T-helper 1 cell treated with Interleukin-12 subunit alpha and Interleukin-12 subunit beta and Interleukin-4 antibody, amounts not matched to agents 30 μg/mL and 1 μg/mL, for 36 hours (primary cell): ENCODE measurements at regions not wholly inside any gene's neighbourhood (a gene's known extent, or its start where the extent isn't known, plus 50 kb on each side); places are given as distances from the start of the nearest gene placed in this dataset.

Source experiments
- H3K27ac Mint-ChIP-seq: one replicate; pipeline ENCODE4 v1.8.0; 2021; ENCODE audit warnings: mild to moderate bottlenecking, mixed read lengths
- H3K27me3 Mint-ChIP-seq: one replicate; pipeline ENCODE4 v1.8.0; 2021; ENCODE audit warnings: low read depth, mixed read lengths
- H3K36me3 Mint-ChIP-seq: one replicate; pipeline ENCODE4 v1.8.0; 2021; ENCODE audit warnings: low read depth, mixed read lengths
- H3K4me1 Mint-ChIP-seq: one replicate; pipeline ENCODE4 v1.8.0; 2021; ENCODE audit warnings: low read depth, mixed read lengths
- H3K4me3 Mint-ChIP-seq: one replicate; pipeline ENCODE4 v1.8.0; 2021; ENCODE audit warnings: mild to moderate bottlenecking, moderate library complexity, mixed read lengths
- H3K9me3 Mint-ChIP-seq: one replicate; pipeline ENCODE4 v1.8.0; 2021; ENCODE audit warnings: mixed read lengths

DNA sequence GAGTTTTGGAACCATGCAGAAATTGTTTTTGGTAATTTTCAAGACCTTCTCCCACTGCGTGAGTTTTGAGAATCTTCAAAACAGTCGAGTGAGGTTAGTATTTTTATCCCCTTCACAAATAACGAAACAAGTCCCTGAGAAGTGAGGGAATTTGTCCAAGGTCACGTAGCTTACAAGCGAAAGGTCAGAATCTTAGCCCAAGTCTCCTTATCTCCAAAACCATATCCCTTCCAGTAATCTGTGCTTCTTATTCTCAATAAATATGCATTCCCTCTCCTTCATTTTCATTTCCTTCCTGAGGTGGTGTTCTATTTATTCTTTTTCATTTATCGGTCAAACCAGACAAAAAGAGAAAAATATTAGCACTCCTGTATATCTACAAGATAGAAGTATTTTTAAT, 163.6 kb downstream of the MREG start:
- Mint-ChIP-seq H3K4me3 (no peak overlapping the region), H3K27ac (no peak overlapping the region), H3K9me3 (peaks cover 12% of the 10 kb centered on the region), H3K4me1 (no peaks in the 10 kb centered on the region), H3K27me3 (peaks cover 6% of the 10 kb centered on the region), H3K36me3 (no peaks in the 10 kb centered on the region)

DNA sequence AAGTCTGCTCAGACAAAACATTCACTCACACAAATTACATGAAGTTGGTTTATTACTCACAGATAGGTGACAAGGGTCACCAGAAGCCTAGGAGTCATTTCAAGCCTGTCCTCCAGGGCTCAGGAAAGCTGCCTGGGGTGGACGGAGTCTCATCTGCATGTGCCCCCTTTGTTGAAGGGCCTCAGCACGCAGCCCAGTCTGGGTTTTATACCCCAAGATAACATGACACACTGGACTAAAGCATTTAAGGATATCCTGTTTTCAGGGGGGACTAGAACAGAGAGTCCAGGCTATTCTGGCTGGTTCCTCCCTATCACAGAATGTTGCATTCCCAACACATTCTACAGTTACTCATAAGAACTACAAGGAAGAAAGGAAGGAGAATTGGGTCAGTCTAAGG, 164.7 kb downstream of the MREG start:
- peaks cover 7% of the 10 kb centered on the region for H3K9me3 Mint-ChIP-seq
- no peaks in the 10 kb centered on the region for H3K36me3 Mint-ChIP-seq
- no peaks in the 10 kb centered on the region for H3K4me1 Mint-ChIP-seq
- H3K4me3 Mint-ChIP-seq: no peak overlapping the region
- peaks cover 6% of the 10 kb centered on the region for H3K27me3 Mint-ChIP-seq
- no peak overlapping the region for H3K27ac Mint-ChIP-seq

DNA sequence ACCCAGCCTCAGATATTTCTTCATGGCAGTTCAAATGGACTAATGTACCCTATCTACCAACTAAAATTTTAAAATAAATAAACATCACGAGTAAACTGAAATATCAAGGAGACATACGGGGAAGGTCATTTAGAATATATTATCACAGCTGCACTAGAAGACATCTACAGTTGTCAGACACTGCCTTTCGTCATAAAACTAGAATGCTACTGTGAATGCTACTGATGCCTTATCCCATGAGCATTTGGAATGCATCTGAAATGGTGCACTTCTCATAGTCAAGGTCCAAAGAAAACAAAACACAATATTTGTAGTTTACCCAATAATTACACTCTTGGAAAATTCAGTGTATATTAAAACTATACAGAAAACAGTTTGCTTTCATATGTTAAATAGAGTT, 165.2 kb downstream of the MREG start:
- H3K9me3 Mint-ChIP-seq: peaks cover 4% of the 10 kb centered on the region
- no peaks in the 10 kb centered on the region for H3K36me3 Mint-ChIP-seq
- H3K4me1 Mint-ChIP-seq: no peaks in the 10 kb centered on the region
- H3K27ac Mint-ChIP-seq: no peak overlapping the region
- H3K4me3 Mint-ChIP-seq: no peak overlapping the region
- peaks cover 6% of the 10 kb centered on the region for H3K27me3 Mint-ChIP-seq

DNA sequence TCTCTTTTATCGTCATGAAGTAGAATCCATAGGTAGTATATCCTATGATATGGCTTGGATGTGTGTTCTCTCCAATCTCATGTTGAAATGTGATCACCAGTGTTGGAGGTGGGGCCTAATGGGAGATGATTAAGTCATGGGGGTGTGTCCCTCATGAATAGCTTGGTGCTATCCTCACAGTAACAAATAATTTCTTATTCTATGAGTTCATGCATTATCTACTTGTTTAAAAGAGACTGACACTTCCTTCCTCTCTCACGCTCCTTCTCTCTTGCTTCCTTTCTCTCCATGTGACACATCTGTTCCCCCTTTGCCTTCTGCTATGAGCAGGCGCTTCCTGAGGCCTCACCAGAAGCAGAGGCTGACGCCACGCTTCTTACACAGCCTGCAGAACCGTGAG, 165.6 kb downstream of the MREG start:
- Mint-ChIP-seq H3K9me3 (peaks cover 2% of the 10 kb centered on the region), H3K27me3 (peaks cover 6% of the 10 kb centered on the region), H3K27ac (no peak overlapping the region), H3K4me3 (no peak overlapping the region), H3K4me1 (no peaks in the 10 kb centered on the region), H3K36me3 (no peaks in the 10 kb centered on the region)

DNA sequence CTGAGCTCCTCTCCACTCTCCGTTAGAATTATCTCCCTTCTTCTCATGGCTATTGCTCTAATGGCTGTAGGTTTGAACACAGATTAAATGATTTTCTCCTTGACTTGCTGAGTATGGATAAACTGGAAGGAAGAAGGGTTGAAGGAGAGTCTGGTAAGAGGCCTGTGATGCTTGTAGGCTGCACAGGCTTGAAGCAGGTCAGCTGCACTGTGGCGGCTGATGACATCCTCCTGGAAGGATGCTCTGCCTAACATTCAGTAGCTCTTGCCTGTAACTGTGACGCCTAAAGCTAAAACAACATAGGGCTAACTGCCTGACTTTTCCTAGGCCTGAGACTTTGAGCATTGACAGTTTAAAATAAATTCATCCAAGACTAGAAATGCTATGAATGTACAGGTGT, 166.3 kb downstream of the MREG start:
- Mint-ChIP-seq H3K27me3 (peaks cover 6% of the 10 kb centered on the region), H3K9me3 (no peaks in the 10 kb centered on the region), H3K27ac (no peak overlapping the region), H3K36me3 (no peaks in the 10 kb centered on the region), H3K4me1 (no peaks in the 10 kb centered on the region), H3K4me3 (no peak overlapping the region)

DNA sequence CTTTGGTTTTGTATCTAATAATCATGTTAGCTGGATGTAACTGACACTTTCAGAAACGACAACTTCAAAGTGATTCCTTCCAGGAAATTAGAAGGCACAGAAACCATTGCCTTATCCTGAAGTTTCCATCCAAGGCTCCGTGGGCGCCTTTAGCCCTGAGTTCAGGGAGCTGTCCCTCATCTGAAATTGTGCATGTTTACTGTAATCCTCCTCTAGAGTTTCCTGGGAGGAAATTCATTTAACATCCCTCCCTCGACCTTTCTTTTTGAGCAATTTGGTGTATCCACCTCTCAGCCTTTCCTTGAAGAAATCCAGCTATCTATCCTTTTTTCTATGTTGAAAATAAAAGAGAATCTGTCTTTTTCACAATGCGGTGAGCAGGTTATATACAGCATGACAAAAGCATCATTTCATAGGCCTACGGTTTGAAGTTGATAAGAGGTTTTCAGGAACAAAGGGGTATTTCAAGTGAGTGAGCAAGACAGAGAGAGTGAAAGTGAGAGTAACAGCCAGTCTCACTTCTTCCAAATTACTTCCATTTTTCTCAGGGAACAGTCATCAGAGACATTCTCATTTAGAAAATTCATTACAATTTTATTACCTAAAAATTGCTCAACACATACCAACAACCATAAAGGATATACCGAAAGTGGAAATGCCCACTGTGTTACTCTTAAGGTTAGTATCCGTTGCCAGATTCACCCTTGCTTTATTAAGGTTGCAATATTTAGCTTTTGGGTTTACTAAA, 167.3 kb downstream of the MREG start:
- Mint-ChIP-seq H3K27me3 (peaks cover 6% of the 10 kb centered on the region), H3K36me3 (no peaks in the 10 kb centered on the region), H3K9me3 (no peaks in the 10 kb centered on the region), H3K27ac (no peak overlapping the region), H3K4me1 (no peaks in the 10 kb centered on the region), H3K4me3 (no peak overlapping the region)

DNA sequence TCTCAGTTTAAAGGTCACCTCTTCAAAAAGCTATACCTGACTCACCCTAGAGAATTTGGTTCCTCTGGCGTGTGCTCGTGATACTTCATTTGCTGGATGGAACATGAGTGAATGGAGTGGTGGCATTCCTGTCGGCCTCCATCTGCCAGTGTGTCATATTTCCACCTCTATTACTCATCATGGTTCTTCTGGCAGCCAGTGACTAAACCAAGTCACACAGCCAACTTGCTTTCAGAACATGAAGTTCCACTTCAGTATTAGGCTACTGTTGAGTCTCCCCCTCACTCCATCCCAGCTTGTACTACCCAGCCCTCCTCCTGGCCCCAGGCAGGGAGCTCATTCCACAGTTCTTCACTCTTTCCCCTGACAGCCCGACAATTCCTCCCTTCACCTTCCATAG, 169.8 kb downstream of the MREG start:
- no peaks in the 10 kb centered on the region for H3K36me3 Mint-ChIP-seq
- no peaks in the 10 kb centered on the region for H3K9me3 Mint-ChIP-seq
- no peaks in the 10 kb centered on the region for H3K27me3 Mint-ChIP-seq
- H3K4me3 Mint-ChIP-seq: no peak overlapping the region
- H3K4me1 Mint-ChIP-seq: no peaks in the 10 kb centered on the region
- H3K27ac Mint-ChIP-seq: no peak overlapping the region

DNA sequence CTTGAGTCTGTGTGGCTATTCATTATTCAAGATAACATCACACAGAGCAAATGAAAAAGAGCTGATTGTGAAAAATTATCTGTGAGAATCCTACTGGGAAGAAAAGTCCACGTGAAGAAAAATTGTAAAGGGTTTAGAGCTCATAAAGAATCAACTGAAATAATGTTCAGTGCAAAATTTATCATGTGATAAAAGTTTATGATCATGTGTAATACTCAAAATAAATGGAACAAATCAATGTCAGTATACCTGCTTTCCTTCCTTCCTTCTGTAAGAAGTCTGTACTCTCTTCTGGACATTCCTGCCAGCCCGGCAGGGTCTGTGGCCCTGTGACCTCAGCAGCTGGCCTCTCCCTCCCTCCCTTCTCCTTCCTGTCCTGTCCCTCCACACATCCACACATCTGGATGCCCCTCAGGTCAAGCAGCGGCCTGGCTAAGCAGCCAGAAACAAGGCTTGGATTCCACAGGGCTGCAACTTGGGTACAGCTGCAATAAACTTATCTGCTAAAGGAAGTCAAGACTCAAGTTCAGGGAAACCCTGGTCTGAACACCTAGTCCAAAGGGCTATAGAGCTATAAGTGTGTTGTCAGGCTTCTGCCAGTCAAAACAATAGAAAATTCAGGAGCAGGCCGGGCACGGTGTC, 172.1 kb downstream of the MREG start:
- no peaks in the 10 kb centered on the region for H3K27me3 Mint-ChIP-seq
- no peaks in the 10 kb centered on the region for H3K36me3 Mint-ChIP-seq
- H3K27ac Mint-ChIP-seq: no peak overlapping the region
- H3K4me3 Mint-ChIP-seq: no peak overlapping the region
- H3K9me3 Mint-ChIP-seq: no peaks in the 10 kb centered on the region
- H3K4me1 Mint-ChIP-seq: no peaks in the 10 kb centered on the region

DNA sequence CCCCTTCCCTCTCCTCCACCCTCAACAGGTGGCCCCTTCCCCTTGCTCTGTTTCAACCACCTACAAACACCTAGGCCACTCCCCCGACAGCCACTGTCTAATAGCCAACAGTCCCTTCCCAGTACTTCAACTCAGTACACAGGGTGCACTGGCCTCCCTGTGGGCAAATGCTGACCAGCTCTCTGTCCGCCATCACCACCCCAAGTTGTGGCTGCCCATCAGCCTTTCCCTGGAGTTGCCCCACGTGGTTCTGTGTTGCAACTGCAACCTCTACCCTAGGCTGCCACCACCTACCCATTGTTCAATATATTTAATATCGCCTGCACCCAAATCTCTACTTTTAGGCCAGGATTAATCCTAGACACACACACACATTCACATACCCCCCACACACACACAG, 173.5 kb downstream of the MREG start:
- Mint-ChIP-seq H3K36me3 (no peaks in the 10 kb centered on the region), H3K27ac (no peak overlapping the region), H3K9me3 (no peaks in the 10 kb centered on the region), H3K4me3 (no peak overlapping the region), H3K4me1 (no peaks in the 10 kb centered on the region), H3K27me3 (no peaks in the 10 kb centered on the region)

DNA sequence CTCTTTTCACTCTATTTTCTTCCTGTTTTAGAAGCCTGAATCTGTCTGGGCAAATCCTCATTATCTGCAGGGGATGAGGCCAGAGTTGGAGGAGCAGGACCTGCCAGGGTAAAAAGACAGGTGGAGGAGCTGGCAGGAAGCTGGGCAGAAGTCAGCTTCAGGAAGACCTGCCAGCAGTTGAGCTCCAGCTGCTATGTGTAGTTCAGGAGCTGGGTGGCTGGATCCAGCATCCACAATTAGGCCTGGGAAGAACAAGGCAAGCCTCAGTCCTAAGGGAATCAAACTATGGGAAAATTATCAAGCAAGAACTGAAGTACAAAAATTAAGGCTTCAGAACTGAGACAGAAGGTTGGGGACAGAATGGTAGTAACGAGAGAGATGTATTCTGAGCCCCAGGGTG, 174.0 kb downstream of the MREG start:
- H3K27me3 Mint-ChIP-seq: no peaks in the 10 kb centered on the region
- H3K27ac Mint-ChIP-seq: no peak overlapping the region
- H3K4me3 Mint-ChIP-seq: no peak overlapping the region
- no peaks in the 10 kb centered on the region for H3K4me1 Mint-ChIP-seq
- no peaks in the 10 kb centered on the region for H3K9me3 Mint-ChIP-seq
- H3K36me3 Mint-ChIP-seq: no peaks in the 10 kb centered on the region

DNA sequence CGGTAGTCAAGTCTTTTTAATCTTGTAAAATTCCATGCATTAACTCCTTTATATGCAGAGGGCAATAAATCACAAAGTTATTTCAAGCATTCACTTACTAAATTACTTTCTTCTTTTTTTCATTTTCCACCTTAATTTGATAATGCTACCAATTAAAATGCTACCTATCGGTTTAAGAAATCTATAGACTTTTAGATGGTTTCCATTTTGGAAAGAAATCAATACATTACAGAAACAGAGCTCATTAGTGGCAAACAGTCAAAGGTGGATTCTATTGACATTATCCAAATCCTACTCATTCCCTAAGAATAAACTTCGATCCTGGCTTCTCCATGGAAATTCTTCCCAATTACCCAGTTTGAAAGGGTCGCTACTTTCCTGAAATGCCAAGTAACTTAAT, 176.5 kb downstream of the MREG start:
- H3K4me1 Mint-ChIP-seq: no peaks in the 10 kb centered on the region
- no peaks in the 10 kb centered on the region for H3K9me3 Mint-ChIP-seq
- H3K4me3 Mint-ChIP-seq: no peak overlapping the region
- H3K27me3 Mint-ChIP-seq: no peaks in the 10 kb centered on the region
- H3K36me3 Mint-ChIP-seq: no peaks in the 10 kb centered on the region
- H3K27ac Mint-ChIP-seq: no peak overlapping the region

DNA sequence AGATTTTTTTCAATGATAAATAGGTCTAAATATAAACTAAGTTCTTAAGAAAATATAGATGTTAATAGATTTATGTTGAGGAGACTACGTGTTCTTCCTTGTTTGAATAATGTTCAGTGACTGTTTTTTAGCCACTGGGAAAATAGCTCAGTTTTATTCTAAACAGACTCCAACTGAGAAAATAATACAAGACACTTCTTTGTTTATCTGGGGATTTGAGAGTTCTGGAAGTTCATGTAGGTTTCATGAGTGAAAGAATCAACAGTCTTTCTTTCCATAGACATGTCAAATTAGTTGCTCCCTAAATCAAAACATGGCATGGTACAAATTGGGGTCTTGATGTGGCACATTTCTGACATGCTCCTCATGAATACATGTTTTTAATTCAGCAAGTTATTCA, 177.7 kb downstream of the MREG start:
- Mint-ChIP-seq H3K4me3 (no peak overlapping the region), H3K27ac (no peak overlapping the region), H3K4me1 (peaks cover 2% of the 10 kb centered on the region), H3K36me3 (no peaks in the 10 kb centered on the region), H3K9me3 (no peaks in the 10 kb centered on the region), H3K27me3 (no peaks in the 10 kb centered on the region)

DNA sequence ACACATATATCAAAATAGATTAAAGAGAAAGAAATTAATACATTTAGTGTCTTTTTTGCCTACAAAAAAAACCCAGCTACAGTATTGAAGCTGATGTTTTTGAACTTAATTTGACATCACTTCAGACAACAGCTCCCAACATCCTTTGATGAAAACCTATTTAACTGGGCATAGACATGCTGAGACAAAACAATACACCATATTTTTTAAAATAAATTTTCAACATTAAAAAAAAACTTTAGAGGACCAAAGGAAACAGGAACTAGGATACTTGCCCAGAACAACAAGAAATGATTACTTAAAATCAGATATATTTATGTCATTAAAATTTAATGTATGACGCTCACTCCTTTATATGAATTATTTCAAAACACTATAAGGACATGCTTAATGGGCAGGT, 178.1 kb downstream of the MREG start:
- no peak overlapping the region for H3K27ac Mint-ChIP-seq

DNA sequence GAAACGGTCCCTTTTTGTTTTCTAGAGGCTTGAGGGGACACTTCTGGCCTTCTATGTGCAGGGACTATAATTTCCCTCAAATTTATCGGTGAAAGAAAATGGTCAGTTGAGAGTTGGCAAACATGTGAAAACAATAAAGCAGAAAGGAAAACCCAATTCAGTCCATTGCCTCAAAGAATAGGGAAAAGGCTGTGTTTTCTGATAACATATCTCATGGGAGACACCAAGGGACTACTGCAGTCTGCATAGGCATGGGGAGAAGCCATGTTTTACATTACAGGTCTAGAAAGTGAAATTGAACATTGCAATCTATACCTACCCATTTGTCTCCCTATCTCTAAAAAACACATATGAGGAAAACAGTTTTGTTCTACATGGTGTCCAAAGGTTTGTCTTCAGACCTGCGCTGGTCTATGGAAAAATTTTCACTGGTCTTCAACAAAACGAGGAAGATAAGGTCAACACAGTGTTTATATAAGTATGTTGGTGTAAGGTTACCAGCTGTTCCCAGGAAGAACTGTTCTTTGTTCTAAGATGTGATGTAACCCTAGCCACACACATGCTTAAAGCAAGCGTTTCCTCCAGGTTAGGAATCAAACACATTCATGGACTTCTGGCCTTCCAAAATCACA, 179.7 kb downstream of the MREG start:
- no peaks in the 10 kb centered on the region for H3K9me3 Mint-ChIP-seq
- no peaks in the 10 kb centered on the region for H3K27me3 Mint-ChIP-seq
- no peak overlapping the region for H3K27ac Mint-ChIP-seq
- H3K4me3 Mint-ChIP-seq: no peak overlapping the region
- H3K36me3 Mint-ChIP-seq: no peaks in the 10 kb centered on the region
- peaks cover 4% of the 10 kb centered on the region for H3K4me1 Mint-ChIP-seq

More for the DNA sequence above, 178.1 kb downstream of the MREG start:
- Mint-ChIP-seq H3K4me1 (peaks cover 2% of the 10 kb centered on the region), H3K9me3 (no peaks in the 10 kb centered on the region), H3K27me3 (no peaks in the 10 kb centered on the region), H3K36me3 (no peaks in the 10 kb centered on the region), H3K4me3 (no peak overlapping the region)

DNA sequence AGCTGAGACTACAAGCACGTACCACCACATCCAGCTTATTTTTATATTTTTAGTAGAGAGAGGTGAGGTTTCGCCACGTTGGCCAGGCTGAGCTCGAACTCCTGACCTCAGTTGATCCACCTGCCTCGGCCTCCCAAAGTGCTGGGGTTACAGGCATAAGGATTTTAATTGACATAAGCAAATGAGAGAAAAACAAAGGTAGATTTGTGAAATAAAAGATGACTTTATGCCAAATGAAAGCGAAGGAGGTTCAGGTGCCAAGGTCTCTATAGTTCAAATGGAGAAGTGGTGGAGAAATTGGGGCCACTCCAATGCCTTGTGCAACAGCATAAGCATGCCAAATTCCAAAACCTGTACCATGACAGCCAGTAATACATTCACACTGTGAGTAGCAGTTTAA, 180.6 kb downstream of the MREG start:
- Mint-ChIP-seq H3K27me3 (no peaks in the 10 kb centered on the region), H3K4me3 (no peak overlapping the region), H3K9me3 (no peaks in the 10 kb centered on the region), H3K4me1 (peaks cover 6% of the 10 kb centered on the region), H3K36me3 (no peaks in the 10 kb centered on the region), H3K27ac (no peak overlapping the region)
